Right ventricle myocardium superior (tissue), 1 donor: ENCODE measurements at regions not wholly inside any gene's neighbourhood (a gene's known extent, or its start where the extent isn't known, plus 50 kb on each side); places are given as distances from the start of the nearest gene placed in this dataset.
A peak's percentile ranks its signal among the peaks of the same experiment; 100 is the strongest.

ENCODE experiments used
- ATAC-seq: fragments of 200-7000 bp; cut with Tn5 transposase; one replicate; pipeline ENCODE4 v1.9.1; 2020; ENCODE audit warnings: mild to moderate bottlenecking; ENCODE audit not compliant: poor library complexity
- DNase-seq: peaks from one replicate; pipeline ENCODE4 v3.0.0-alpha.2; 2020
- intact Hi-C: fragments of 100-400 bp; cut with DNase I; formaldehyde crosslinking; loops from one replicate; pipeline ENCODE4 v1.11.2; 2022
- donor health status: DM: no; HTN: yes; CAD: no; lungs with severe emphysema.

- ATAC-seq (no peak), DNase-seq (no peak)
- intact Hi-C loops = no loop called here
Observed at GRCh38 chr1:57627612-57628011, 203.8 kb upstream of the DAB1 start.

DNA sequence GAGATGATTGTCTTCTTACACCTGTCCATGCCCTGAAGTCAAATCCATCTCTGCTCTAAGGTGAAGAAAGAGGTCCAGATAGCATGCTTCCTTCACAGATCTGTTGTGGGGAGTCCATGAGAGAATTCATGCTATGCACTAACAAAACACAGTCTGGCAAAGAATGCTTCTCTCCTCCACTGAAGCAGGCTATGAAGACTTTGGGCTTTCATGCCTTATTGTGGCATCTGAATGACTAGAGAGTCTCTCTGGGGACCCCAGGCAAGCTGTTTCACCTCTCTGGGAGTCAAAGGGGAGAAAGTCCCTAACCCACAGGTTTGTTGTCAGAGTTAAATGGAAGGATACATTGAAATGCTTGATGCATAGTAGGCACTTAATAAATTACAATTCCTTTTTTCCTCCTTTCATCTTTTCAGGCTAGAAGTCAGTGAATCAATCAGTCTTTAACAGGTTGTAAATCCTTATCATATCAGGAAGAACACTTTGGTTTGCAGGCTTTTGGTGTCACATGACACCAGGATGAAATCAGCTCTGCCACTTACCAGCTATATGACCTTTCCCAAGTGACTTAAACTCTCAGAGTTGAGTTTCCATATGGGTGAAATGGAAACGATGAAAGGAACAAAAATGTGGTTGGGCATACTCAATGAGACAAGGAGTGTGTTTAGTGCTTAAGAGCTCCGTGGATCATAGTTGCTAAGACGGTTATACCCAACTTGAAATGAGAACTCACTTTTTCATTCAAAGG lies 200.1 kb upstream of the DAB1 start:
- ATAC-seq = no peak
- DNase-seq = no peak
- intact Hi-C loops = no loop called here

DNA sequence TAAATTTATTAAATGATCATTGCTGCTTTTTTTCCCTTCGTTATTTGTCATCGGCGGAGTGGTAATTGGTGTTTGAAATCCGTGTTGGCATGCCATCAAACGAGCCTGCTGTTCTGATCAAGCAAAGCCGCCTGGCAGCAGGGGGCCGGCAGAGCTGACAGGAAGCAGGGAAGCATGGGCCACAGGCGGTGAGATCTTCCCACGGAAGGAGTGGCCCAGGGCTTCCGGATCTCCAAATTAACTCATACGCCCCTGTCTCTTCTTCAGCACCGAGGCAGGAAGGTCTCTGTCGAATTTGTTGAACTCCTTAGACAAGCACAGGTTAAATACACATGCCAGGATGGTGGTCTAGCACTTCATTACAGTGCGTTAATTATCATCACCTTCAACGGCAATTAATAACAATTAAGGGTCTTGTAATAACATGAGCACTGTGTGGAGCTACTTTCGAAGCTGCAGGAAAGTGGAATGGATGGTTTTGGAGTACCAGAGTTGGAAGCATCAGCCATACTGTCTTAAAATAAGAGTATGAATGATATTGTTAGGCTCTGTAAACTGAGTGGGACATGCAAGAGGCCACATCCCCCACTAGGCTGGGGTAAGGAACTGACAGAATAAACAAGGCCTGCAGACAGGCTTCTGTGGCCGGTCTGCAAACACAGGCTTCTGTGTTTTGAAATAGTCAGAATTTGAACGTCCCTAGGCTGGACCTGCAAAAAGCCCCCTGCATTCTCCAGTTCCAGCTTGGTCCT lies 199.4 kb upstream of the DAB1 start:
- DNase-seq (peak; percentile 70), ATAC-seq (peak; percentile 93)
- intact Hi-C loops = no loop called here

GRCh38 chr1:57621776-57622175 lies 197.9 kb upstream of the DAB1 start:
- no peak for DNase-seq
- intact Hi-C loops = no loop called here
- no peak for ATAC-seq

DNA sequence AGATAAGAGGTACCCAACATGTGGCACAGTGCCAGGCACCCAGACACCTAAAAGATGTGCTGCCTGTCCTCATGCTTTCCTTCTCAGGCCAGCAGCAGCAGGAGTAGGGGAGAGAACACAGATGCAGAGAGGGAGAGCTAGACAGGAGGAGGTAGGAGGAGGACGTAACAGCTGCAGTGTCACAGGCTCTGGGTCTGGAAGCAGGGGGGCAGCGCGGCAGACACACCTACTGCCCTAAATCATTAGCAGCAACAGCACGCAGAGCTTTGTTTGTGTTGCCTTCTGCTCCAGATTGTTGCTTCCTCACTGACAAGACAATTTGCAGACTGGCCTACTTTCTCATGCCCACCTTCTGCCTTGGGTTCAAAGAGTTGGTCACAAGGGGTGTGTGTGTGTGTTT lies 196.7 kb upstream of the DAB1 start:
- no peak for DNase-seq

DNA sequence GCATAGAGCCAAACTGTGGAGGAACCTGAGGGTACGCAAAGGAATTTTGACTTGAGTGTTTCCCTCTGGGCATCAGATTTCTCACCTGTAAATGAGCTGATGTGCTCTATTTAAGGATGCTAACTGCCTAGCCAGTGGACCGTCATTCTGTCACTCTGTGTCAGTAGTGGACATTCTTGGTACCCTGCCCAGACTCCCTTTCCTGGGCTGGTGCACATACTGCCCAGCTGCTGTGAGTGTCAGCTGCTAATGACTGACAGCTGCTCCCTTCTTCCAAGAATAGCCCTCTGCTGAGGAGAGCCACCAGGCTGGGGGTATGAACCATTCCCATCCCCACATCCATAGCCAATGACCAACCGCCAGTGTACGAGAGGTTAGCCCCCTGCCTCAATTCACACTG lies 193.1 kb upstream of the DAB1 start:
- peak; percentile 97 for ATAC-seq
- DNase-seq = peak; percentile 48
- intact Hi-C loops = no loop called here

More for the DNA sequence above, 196.7 kb upstream of the DAB1 start:
- ATAC-seq = no peak
- intact Hi-C loops = no loop called here

DNA sequence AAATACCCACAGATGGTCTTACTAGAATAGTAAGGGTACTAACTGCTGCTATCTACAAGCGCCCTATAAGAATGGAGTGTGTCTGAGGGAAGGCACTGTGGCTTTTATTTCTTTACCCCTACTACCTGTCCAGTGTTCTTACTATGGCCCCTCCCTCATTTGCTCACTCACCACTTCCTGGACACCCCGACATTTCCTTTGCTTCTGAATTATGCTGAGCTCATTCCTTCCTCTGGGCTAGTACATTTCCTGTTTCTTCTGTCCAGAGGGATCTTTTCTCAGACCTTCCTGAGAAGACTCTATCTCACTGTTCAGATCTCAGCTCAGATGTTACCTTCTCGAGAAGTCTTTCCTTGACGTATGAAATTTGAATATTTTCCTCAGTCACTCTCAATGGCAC lies 192.1 kb upstream of the DAB1 start:
- intact Hi-C loops = no loop called here
- DNase-seq = no peak

GRCh38 chr1:57612833-57613232 lies 189.0 kb upstream of the DAB1 start:
- intact Hi-C loops = no loop called here
- DNase-seq = no peak

More for the DNA sequence above, 192.1 kb upstream of the DAB1 start:
- no peak for ATAC-seq

DNA sequence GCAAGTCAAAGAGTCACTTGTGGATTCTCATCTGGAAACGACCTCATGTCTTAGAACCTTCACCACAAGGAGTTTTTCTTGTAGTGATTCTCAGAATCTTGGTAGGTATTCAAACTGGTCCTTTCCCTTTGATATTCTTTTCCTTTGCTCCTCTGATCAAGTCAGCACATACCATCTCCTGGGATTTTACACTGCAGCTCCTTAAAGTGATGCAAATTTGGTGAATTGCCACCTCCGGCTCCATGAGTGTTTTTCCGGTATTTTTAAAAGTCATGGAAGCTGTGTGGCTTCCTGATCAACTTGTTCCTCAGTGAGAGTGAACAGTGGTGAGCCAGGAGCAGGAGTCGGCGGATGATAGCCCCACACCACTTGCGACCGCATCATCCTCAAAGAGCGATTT lies 182.1 kb upstream of the DAB1 start:
- intact Hi-C loops = no loop called here
- DNase-seq (no peak), ATAC-seq (no peak)

More at GRCh38 chr1:57612833-57613232, 189.0 kb upstream of the DAB1 start:
- ATAC-seq = no peak

- intact Hi-C loops = no loop called here
- DNase-seq (no peak), ATAC-seq (no peak)
Observed at GRCh38 chr1:57603696-57604095, 179.8 kb upstream of the DAB1 start.

DNA sequence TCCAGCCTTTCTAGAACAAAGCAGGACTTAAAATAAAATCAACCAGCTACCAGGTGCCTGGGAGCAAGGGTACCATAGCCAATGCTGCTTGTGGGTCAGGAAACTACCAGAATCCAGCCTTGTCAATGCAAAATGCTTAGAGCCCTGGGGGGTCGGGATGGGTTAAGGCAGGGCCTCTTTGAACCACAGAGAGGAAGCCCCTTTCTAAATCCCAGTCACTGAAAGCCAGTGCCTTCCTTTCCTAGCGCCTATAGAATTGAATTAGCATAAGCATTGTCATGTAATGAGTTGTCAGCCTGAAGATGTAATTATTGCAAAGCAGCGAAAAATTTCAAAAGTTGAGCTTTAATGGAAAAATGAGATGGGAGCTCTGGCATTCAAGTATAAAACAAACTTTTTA lies 176.6 kb upstream of the DAB1 start:
- DNase-seq = no peak
- intact Hi-C loops = no loop called here
- ATAC-seq = no peak

DNA sequence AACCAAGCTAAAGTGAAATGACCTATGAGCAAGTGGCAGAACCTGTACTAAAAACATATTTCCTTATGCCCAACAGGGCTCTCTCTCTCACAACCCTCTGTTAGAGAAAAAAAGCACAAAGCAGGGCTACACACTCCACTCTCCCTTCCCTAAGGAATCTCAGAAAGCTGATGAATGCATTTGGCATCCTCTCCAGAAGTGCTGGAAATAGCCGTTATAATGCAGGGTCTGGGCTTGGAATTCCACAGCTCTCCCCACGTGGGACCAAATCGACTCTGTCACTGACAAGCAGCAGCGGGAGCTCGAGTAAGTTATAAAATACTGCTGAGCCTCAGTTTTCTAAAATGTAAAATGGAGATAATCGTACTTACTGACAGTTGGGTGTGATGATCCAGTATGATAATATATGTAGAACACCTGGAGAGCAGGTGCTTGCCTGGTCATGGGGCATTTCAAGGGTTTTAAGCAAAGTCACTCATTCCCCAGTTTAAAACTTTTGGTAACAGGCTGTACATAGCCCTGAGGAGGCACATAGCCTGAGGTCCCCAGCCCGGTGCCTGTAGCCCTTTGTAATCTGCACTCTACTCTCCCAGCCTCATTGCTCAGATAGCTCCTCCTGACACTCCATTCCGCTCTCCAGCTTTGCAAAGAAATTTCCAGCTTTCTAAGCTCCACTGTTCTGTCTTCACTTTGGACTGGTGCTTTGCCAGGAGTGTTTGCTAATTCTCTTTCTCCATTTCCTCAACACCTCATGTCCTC lies 175.6 kb upstream of the DAB1 start:
- ATAC-seq = peak; percentile 85
- no peak for DNase-seq
- intact Hi-C loops = no loop called here

- ATAC-seq = no peak
- DNase-seq = no peak
- intact Hi-C loops = no loop called here
Observed at GRCh38 chr1:57597036-57597435, 173.2 kb upstream of the DAB1 start.

DNA sequence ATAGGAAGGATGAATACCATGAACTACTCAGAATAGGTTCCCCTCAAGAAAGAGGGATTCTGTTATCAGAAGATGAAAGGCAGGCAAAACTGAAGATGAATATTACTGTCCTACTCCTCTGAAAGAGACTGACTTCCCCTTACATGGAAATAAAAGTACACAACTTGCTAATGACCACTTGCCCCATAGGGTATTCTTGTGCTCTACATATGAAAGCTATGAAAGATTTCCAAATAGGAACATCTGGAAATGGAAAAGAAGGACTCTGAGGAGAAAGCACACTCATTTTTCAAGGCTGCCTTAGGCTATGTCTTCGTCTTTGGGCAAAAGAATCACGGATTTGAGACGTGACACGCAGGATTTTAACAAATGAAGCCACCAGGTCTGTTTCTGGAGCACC lies 170.1 kb upstream of the DAB1 start:
- DNase-seq = no peak
- intact Hi-C loops = no loop called here
- no peak for ATAC-seq

- no peak for DNase-seq
- ATAC-seq = no peak
- intact Hi-C loops = no loop called here
Observed at GRCh38 chr1:57591842-57592241, 168.0 kb upstream of the DAB1 start.

- no peak for ATAC-seq
- DNase-seq = no peak
- intact Hi-C loops = no loop called here
Observed at GRCh38 chr1:57590978-57591377, 167.1 kb upstream of the DAB1 start.

GRCh38 chr1:57586842-57587241 lies 163.0 kb upstream of the DAB1 start:
- intact Hi-C loops = no loop called here

GRCh38 chr1:57578680-57579079 lies 154.8 kb upstream of the DAB1 start:
- no peak for ATAC-seq
- intact Hi-C loops = no loop called here
- no peak for DNase-seq

More at GRCh38 chr1:57586842-57587241, 163.0 kb upstream of the DAB1 start:
- ATAC-seq (no peak), DNase-seq (no peak)

DNA sequence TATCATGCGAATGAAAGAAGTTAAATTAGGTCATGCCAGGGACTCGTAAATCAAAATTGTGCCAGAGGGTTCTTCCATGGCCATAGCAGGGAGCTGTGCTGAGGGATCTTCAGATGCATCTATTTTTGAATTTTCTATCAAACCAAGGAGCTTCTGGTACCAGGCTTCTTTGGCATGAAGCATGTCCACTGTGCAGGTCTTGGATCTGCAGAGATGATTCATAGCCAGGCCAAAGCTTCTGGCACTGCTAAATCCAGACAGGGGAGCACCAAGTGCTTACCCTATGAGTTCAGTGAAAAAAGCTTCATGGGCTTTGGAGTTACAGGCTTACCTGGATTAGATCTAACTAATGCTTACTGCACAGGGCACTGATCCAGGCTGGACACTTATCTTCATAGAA lies 154.2 kb upstream of the DAB1 start:
- ATAC-seq (no peak), DNase-seq (no peak)
- intact Hi-C loops = no loop called here

GRCh38 chr1:57576756-57577155 lies 152.9 kb upstream of the DAB1 start:
- ATAC-seq (no peak), DNase-seq (no peak)
- intact Hi-C loops = no loop called here
